Limb (tissue), 2 donors: ENCODE measurements at regions not wholly inside any gene's neighbourhood (a gene's known extent, or its start where the extent isn't known, plus 50 kb on each side); places are given as distances from the start of the nearest gene placed in this dataset.

Experiments used
- DNase-seq, 2 donors: peaks; one replicate each; pipeline ENCODE4 v3.0.0-alpha.2; 2016; ENCODE audit errors: extremely low spot score in 2 of 2

DNA sequence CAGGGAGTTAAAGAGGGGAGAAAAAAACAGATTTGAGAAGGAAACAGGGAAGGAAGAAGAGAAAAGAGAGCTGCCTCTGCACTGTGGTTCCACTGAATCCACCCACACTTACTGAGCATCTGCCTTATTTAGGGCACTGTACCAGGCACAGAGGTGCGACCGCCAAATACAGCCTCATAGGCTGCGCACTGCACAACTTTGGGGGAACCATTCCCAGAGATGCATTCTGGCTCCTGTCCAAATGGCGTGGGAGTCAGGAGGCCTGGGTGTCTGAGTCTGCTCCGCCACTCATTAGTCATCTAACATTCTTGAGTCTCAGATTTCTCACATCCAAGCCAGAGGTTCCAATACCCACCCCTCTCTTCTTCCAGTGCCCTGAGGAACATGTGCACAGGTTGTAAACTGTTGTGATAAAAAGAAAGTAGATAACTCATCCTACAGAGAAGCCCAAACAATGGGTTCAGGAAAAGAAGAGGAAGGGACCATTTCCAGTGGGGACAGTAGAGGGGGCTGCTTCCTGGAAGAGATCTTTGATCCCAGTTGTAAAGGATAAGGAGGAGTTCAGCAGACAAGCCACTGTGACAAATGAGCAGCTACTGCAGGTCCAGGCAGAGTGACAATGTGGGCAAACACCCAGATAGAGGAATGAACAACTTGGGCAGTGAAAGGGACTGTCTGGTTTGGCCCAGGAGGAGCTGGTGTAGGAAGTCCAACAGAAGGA is 254.6 kb downstream of the UACA start:
- no peak for DNase-seq

DNA sequence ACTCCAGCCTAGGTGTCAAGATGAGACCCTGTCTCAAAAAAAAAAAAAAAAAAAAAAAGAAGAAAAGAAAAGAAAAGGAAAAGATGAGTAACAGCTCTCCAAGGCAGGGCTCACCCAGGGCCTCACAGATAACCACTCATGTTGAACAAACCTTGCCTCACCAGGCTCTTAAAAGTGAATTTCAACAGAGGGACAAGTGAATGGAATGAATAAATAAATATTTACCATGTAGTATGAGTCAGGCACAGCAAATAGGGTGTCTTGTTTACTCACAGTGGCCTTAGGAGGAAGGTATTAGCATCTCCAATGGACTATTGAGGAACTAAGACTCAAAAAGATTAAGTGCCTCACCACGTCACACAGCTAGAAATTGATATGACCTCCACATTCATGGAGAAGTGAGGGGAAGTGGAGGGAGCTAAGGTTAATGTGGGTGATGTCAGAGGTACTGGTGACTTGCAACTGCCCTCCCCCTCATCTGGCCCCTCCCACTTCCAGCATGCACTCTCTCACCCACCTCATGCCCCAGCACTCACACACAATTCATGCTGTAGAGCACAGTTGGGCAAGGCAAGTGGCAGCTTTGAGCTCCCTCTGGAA is 255.5 kb downstream of the UACA start:
- no peak for DNase-seq

GRCh38 chr15:70505936-70506912 is 257.1 kb downstream of the UACA start:
- DNase-seq = no peak

- DNase-seq = no peak
These were observed 257.9 kb downstream of the UACA start for GRCh38 chr15:70505411-70505919.

DNA sequence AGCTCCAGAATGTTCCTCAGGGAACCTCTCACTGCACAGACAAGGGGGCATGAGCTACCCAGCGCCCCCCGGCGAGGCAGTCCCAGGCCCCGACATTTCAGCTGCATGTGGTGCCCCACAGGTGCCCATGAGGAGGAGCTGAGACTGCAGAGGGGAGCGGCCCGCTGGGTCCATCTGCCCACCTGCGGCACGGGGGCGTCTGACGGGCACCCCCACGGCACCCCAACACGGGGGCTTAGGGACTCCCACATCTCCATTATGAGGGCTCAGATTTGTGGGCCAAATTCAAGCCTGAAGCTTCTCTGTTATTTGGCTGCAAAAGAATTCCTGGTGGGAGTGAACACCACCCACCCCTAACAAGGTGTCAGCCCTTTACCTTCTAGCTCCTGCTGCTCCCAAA is 258.4 kb downstream of the UACA start:
- no peak for DNase-seq

DNA sequence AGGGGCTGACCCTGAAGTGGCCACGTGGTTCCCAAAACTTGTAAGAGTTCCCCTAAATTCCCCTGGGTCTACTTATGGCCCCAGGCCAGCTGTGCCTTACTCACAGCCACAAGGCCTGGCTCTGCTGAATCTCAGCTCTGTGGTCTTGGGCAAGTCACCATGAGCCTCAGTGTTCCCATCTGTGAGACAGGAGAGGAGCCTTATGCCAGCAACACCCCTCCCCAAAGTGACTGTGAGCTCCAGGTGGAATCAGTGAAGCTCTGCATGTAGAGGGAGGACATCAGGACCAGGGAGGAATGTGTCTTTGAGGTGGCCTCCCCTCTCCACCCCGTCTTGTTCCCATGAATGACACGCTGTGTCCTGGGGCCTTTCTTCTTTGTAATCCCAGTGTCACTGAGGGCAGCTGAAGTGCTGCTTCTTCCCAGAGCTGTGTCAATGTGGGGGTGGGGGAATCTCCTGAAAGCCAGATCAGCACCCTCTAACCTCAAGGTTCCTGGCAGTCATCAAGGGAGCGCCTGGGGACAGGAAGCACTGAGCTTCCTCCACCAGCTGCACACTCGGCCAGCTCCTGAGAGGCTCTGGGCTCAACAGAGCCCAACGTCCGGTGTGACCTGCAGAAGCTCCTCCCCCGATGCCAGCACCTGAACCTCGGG is 258.9 kb downstream of the UACA start:
- DNase-seq = no peak

DNA sequence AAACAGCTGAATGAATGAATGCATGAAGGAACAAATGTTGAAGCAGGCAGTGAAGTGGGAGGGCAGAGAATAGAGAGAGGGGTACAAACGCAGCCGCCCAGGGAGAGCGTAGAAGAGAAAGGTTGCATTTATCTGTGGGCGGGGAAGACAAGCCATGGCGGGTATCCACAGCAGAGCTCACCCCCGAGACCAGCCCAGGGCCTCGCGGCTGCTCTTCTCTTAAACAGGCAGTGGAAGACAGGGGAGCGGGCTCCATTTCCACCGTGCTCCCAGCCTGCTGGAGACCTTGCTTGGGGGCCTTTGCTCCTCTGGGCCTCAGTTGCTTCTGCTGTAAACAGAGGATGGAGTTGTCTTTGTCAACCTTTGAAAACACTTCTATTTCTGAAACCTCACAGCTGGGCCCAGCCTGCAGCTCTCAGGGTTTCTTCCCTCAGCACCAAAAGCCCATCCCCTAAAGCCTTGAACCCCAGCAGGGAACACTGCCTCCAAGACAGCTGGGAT is 259.5 kb downstream of the UACA start:
- no peak for DNase-seq

DNA sequence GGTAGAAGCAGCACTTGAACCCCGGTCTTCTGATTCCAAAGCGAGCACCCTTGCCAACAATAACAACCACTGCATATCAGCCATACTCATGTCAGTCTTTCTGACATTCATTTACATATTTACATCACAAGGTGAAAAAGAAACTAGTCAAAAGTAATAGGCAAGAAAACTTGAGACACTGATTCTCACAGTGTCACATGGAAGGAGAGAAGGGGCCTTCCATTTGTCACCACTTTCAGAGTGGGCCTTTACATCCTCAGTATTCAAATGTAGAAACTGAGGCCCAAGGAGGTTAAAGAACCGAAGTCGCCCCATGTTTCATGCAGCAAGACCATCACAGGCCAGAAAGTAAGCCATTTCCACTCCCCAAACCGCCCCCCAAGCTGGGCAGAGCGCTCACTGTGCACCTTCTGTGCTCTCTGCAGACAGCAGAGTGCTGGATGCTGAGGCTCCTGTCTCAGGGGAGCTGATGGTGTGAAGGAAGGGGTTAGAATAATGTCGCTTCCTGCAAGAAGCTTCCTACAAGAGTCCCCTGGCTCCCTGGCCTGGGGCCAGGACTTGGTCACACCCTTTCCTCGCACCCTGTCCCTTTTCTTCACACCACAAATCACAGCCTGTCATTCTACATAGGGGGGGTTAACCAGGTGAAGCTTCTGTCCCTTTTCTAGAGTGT is 260.1 kb downstream of the UACA start:
- no peak for DNase-seq

GRCh38 chr15:70502529-70502928 is 260.8 kb downstream of the UACA start:
- DNase-seq = no peak

DNA sequence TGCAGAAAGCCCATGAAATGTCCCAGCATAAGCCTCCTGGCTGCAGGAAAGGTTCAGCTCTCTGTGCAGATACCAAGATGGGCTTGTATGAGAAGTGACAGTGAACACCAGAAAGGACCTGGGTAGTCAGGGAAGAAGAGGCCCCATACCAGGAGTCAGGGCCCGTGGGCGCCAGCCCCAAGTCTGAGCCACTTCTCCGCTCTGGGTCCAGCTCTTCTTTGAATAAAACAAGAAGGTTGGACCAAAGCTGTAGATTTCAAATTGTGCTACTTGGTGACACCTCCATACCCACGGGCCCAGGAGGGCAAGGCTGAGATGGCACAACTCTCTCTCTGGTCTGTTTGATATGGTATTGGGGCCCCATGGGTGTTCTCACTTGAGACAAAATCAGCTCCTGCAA is 261.5 kb downstream of the UACA start:
- no peak for DNase-seq

- no peak for DNase-seq
These were observed 262.1 kb downstream of the UACA start for GRCh38 chr15:70501121-70501727.

DNA sequence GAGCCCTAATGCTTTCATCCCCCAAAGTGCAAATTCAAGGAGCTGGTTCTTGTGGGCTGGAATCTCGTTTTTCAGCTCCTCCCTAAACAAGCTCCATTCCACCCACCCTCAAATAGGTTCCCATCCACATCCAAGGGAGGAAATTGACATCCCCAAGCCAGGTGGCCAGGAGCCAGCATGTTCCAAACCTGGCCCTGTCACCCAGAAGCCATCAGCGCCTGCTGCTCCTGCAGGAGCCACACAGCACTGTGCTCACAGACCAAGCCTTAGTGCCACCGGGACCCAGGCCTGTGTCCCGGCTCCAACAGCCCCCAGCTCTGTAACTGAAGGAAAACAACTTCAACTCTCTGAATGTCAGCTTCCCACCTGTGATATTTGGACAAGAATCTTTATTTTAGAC is 263.6 kb downstream of the UACA start:
- no peak for DNase-seq

DNA sequence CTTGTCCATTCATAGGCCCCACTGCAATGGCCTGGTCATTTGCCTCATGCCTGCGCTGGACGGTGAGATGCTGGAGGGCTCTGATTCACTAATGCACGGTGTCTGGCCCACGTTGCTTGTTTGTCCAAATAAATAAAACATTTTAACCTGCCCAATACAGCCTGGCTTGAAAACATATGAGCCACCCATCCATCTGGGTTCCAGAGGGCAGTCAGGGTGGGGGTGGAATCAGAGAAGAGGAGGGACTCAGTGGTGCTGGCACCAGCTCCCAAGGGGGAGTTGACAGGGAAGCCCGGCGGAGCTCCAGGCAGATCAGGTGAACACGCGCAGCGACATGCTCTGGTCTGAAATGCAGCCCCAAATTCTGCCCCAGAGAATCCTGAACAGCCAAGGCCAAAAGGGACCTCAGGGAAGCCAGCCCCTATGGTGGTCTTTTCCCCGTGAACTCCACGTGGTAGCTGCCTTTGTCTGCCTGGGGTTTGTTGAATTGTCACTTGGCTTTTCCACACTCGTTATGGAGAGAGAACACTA is 265.2 kb downstream of the UACA start:
- DNase-seq = no peak

GRCh38 chr15:70497661-70498060 is 265.7 kb downstream of the UACA start:
- no peak for DNase-seq

- no peak for DNase-seq
These were observed 267.3 kb downstream of the UACA start for GRCh38 chr15:70495991-70496599.

- DNase-seq = no peak
These were observed 268.3 kb downstream of the UACA start for GRCh38 chr15:70494852-70495571.

- DNase-seq = no peak
These were observed 268.9 kb downstream of the UACA start for GRCh38 chr15:70494517-70494851.

- DNase-seq = no peak
These were observed 269.4 kb downstream of the UACA start for GRCh38 chr15:70493787-70494516.
